Urothelium cell line (cell line): ENCODE measurements at regions not wholly inside any gene's neighbourhood (a gene's known extent, or its start where the extent isn't known, plus 50 kb on each side); places are given as distances from the start of the nearest gene placed in this dataset.
"Not testable (repeated sequence)": the region's sequence is repeated elsewhere in the genome, so short reads cannot be mapped to it uniquely, and the experiment has no call there.

Experiments
- DNase-seq: peaks from one replicate; pipeline ENCODE4 v3.0.0; 2011; ENCODE audit warnings: low spot score, mixed read lengths
- FAIRE-seq: peaks from 2 replicates; lab custom pipeline; 2011; peaks lifted over from hg19 to GRCh38; lab: Jason Lieb, UNC

- not testable (repeated sequence) for FAIRE-seq, DNase-seq
Measured at GRCh38 chr22:22296047-22296446, 51.5 kb downstream of the VPREB1 start.

- not testable (repeated sequence) for DNase-seq, FAIRE-seq
Measured at GRCh38 chr22:22297159-22297793, 52.7 kb downstream of the VPREB1 start.

GRCh38 chr22:22297794-22298653 is 53.4 kb downstream of the VPREB1 start:
- peak; percentile 12 for DNase-seq
- FAIRE-seq: not testable (repeated sequence)

GRCh38 chr22:22298654-22299009 is 54.0 kb downstream of the VPREB1 start:
- FAIRE-seq, DNase-seq: not testable (repeated sequence)

- not testable (repeated sequence) for FAIRE-seq, DNase-seq
Measured at GRCh38 chr22:22300511-22300910, 55.9 kb downstream of the VPREB1 start.

- not testable (repeated sequence) for DNase-seq, FAIRE-seq
Measured at GRCh38 chr22:22300946-22301345, 56.4 kb downstream of the VPREB1 start.

GRCh38 chr22:22316589-22316988 is 72.0 kb downstream of the VPREB1 start:
- FAIRE-seq (no peak), DNase-seq (no peak)

GRCh38 chr22:22318723-22319465 is 74.3 kb downstream of the VPREB1 start:
- DNase-seq: no peak
- FAIRE-seq: no peak

GRCh38 chr22:22321743-22322611 is 77.4 kb downstream of the VPREB1 start:
- DNase-seq (peak; percentile 85), FAIRE-seq (peak; percentile 95)

GRCh38 chr22:22322792-22323191 is 78.2 kb downstream of the VPREB1 start:
- DNase-seq (no peak), FAIRE-seq (no peak)

GRCh38 chr22:22327723-22328122 is 83.1 kb downstream of the VPREB1 start:
- FAIRE-seq: no peak
- no peak for DNase-seq

GRCh38 chr22:22329792-22330191 is 85.2 kb downstream of the VPREB1 start:
- FAIRE-seq: no peak

GRCh38 chr22:22335640-22336039 is 91.1 kb downstream of the VPREB1 start:
- DNase-seq, FAIRE-seq: not testable (repeated sequence)

More at GRCh38 chr22:22329792-22330191, 85.2 kb downstream of the VPREB1 start:
- DNase-seq: no peak

- FAIRE-seq, DNase-seq: not testable (repeated sequence)
Measured at GRCh38 chr22:22336333-22336732, 91.7 kb downstream of the VPREB1 start.

- not testable (repeated sequence) for FAIRE-seq, DNase-seq
Measured at GRCh38 chr22:22338778-22339177, 94.2 kb downstream of the VPREB1 start.

- FAIRE-seq (no peak), DNase-seq (no peak)
Measured at GRCh38 chr22:22341736-22342135, 97.2 kb downstream of the VPREB1 start.

- FAIRE-seq (peak; percentile 52), DNase-seq (peak; percentile 84)
Measured at GRCh38 chr22:22342697-22343580, 98.4 kb downstream of the VPREB1 start.

- FAIRE-seq (peak; percentile 88), DNase-seq (no peak)
Measured at GRCh38 chr22:22343581-22344296, 99.2 kb downstream of the VPREB1 start.

GRCh38 chr22:22344430-22344829 is 99.8 kb downstream of the VPREB1 start:
- DNase-seq (no peak), FAIRE-seq (no peak)
